NCI-H345 (cell line): ENCODE measurements at regions not wholly inside any gene's neighbourhood (a gene's known extent, or its start where the extent isn't known, plus 50 kb on each side); places are given as distances from the start of the nearest gene placed in this dataset.

Source experiments
- DNase-seq: peaks from one replicate; lab custom pipeline; 2025; lab: John Stamatoyannopoulos, UW

DNA sequence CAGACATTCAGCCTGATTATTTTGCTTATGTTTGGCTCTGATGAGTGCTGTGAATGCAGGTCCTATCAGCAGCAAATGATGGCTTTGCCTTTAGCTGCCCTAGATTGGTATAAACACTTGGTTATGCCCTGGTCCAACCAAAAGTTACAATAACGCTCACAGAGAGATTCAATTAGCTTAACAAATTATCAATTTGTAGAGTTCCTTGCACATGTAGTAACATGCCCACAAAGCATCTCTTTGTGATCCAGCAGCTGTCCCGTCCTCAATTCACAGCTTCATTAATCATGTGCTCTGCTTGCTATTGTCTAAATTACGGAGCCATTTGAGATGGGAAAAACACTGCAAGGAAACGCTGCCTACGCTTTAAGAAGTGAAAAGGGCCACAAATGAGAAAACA lies 457.9 kb downstream of the HDGFL1 start:
- peak; percentile 78 for DNase-seq

DNA sequence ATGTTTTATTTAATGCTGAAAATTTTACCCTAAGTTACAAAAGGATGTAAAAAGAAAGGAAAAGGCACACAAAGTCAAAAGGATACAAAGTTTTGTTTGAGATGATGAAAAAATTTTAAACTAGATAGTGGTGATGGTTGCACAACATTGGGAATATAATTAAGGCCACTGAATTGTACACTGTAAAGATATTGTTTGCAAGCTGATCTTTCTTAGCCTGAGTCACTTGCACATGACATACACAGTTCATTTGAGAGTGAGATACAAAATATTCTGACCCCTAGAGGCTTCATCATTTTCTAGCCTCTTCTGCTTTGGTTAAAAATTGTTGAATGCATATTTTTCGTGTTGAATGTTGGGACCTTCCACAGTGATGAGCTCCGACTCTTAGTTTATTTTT lies 462.6 kb downstream of the HDGFL1 start:
- DNase-seq: no peak

DNA sequence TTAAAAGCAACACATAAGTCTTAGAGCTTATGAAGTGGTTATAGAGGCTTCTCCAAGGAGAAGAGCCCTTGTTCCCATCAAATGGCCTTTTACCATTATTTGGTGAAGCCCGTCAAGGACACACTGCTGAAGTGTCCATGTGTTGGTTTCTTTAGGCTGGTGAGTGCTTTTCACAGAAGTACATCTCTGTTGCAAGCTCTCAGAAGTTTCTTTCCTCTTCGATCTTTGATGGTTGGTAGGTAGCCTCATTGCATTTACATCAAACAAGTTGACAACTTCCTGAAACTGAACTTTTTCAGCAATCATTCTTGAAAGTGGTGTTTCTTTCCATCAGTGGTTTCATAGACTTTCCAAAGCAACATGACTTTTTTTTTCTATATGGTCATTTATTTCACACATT lies 465.6 kb downstream of the HDGFL1 start:
- DNase-seq: no peak

DNA sequence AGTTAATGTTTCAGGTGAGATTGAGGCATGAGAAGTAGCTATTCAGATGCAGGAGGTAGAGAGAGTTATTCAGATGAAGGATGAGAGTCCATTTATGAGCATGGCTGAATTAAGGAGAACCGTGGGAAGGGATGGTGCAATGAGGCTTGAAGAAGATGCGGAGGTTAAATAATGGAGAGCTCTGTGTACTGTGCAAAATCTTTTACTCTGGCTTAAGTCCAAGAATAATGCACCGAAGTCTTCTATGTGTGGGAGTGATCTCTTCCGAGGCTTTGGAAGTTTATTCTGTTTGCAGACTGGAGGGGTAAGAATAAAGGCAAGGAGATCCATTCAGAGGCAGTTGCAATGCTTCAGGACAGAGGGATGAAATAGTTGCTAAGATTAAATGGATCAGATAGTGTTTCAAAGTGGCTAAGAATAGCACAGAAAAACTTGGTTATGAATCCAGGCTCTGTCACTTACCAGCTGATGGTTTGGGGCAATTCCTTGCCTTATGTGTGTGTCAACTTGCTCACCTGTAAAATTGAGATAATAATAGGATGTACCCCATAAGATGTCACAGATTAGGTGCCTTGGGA lies 467.1 kb downstream of the HDGFL1 start:
- DNase-seq: no peak

DNA sequence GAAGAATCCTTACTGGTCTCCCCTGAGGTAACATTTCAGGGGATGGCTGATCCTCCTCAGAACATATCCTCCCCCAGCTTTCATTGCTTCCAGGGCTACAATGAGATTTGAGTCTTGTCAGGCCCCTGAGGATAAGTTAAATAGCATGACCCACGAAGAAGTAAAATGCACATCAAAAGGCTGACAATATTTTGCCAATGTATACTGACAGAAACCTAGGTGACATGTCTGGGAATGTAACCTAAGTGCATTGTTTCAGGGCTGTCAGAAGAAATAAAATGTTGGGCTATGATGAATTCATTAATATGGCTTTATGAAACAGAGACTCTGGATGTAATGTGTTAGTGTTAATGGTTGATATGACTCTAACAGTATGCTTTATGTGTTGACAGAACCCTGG lies 471.5 kb downstream of the HDGFL1 start:
- no peak for DNase-seq

DNA sequence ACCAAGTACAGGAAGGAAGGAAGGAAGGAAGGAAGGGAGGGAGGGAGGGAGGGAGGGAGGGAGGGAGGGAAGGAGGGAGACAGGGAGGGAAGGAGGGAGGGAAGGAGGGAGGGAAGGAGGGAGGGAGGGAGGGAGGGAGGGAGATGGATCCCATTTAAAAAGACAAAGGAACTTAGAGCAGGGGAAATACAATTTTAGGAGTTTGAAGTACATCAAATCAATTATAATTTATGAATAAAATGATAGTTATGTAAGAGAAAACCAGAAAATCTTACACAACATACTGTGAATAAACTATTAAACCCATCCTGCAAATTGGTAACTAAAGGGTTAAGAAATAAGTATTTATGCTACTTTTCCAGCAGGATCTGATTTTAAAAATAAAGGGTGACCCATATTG lies 475.9 kb downstream of the HDGFL1 start:
- no peak for DNase-seq

DNA sequence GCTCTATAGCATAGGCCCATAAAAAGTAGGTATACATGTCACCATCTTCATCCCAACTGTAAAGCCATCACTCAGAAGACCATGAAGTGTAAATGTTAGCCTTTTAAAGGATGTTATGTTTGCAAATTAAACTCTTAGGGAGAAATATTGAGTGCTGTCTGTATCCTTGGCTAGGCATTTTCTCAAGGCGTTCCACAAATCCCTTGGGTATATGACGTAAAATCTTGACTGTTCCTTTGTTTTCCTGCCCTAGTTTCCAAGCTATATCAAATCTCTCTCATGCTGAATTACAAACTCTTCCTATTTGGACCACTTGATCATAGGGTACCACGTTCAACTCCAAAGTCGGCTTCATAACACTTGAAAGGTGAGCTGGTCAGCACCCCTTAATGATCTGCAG lies 486.2 kb downstream of the HDGFL1 start:
- no peak for DNase-seq

DNA sequence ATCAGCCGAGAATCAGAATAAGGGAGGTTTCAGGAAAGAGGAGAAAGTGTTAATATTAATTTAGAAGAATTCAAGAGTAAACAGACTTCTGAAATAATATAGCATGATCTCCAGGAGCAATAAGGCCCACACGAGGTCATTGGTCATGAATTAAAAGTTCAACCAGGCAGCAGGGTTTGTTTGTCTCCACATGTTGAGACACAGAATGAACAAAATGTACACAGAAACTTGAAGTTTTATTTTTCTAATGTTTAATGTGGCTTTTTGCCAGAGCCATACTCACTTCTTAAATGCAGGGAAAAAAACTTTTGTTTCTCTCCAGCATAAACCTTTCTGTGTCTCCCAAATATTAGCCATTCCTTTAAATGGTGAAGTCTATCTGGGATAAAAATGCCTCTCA lies 504.5 kb downstream of the HDGFL1 start:
- DNase-seq: no peak

DNA sequence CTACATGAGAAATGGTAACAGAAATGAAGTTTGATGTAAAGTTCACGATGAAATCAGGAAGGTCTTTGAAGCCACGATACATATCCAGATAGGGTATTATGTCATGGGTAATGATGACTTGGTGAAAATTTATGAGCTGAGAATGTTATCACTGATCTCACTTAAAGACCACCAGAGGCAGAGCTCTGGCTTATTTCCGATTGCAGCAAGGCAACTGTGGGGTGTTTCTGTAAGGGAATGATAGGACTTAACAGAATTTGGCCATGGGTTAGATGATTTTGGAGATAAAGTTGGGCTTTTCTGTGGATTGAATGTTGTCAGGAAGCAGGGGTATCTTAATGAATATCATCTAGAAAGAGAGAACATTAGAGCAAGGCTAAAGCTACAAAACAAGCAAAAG lies 508.4 kb downstream of the HDGFL1 start:
- no peak for DNase-seq

DNA sequence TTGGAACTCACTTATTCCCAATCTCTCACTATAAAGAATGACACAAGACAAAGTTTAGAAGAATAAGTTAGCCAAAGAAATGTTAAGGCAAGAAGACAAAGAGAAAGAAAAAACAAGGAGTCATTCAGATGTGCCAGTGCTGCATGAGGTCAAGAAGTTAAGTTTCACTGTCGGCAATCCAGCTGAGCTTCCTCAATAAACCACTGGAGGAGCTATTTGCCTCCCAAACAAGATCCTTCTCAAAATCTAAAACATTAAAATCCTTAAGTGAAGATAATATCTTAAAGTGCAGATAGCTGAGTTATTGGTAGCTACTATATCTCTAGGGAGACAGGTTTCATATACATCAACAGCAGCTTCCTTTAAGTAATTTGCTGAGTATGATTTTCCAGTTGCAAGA lies 512.3 kb downstream of the HDGFL1 start:
- no peak for DNase-seq

DNA sequence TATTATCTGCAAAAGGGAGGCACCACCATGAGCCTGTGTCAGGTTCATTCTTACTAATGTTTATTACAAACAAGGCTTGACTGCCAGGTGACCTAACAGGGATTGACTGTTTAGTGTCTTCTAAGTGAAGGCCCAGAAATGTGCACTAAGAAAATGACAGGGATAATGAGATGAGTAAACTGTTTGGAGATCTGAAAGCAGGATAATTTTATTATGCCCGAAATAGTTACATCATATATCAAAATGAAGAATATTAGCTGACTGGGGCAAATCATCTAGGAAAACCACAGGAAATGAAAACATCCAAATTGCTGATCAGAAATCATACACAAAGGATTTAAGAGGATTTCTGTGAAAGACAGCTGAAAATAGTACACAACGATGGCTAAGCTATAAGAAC lies 516.7 kb downstream of the HDGFL1 start:
- DNase-seq: no peak

- no peak for DNase-seq
Measured at GRCh38 chr6:23087471-23087870, 518.1 kb downstream of the HDGFL1 start.

DNA sequence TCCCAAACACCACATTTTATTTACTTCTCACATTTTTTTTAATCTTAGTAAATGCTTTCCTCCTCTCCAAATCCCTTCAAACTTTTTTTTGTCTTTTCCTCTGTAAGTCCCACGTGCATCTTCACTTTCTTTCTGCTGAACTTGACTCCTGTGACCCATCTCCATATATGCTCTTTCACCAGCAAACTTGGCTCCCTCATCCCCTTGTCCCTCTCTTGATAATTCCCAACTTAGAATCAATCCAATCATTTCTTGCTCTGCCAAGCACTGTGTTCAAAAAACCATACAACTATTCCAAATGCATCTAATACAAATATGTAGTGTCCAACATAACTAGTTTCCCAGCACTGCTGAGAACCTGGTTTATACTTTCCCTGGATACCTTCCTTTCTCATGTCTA lies 519.4 kb downstream of the HDGFL1 start:
- no peak for DNase-seq

DNA sequence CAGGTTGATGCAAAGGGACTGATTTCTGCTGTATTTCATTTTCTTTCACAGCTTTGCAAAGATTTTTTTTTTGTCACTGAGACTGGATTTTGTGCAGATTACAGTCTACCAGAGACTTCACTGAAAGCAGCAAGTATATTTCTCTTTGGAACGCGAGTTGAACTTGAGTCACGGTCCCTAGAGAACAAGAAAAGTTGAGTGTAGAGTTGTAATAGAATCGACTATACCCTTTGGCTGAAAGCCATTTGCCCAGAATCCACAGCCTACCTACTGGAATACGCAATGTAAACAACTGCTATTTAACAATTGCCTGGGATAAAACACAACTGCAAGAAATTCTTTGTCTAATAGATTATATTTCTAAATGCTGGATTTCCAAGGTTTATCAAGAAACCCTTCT lies 520.6 kb downstream of the HDGFL1 start:
- DNase-seq: peak; percentile 38

DNA sequence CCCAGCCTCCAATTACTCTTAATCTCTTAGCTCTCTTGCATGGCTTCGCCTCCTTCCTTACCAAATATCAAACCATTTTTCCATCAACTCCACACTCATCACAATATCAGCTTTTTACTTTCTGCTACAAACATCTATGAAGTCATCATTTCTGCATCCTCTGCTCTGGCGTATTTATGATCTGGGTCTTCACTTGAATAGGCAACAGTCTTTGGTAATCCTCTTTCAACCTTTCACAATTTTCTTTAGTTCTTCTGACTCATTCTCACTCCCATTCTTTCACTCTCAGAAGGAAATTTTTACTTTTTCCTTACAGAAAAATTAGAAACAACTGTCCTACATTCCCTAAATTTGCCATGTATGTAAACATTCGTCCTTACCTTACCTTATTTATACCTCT lies 522.4 kb downstream of the HDGFL1 start:
- DNase-seq: no peak

DNA sequence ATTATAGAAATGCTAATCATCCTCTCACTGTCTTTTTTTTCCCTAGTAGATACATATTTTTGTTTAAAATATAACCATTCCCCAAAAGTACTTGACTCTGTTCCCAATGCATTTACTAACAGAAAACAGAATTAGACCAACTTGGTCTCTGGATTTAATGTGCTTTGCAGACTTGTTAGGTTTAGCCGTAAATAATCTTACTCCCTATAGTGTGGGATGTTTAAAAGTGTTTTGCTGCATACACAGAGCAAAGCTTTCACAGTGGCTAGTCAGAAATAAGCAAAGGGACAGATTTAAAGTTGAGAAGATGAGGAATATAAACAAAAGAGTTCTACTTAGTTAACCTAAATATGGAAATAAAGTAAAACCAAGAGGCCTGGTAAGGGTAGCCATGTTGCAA lies 527.5 kb downstream of the HDGFL1 start:
- DNase-seq: no peak

DNA sequence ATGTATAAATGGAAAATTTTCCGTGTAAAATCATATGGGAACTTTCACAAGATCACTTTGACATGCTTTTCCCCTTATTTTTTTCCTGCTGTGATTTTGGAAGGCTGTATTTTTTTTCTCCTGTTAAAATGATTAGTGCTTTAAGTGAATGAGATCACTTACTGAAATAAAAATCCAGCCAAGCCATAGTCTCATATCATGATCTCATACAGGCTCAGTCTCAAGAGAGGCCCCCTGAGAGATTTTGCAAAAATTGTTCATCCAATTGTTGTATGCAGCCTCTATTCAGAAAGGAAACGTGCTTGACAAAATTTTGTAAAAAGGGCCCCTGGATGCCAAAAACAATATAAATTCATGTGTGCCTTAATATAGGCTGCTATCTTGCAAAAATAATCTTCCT lies 528.2 kb downstream of the HDGFL1 start:
- DNase-seq: no peak

GRCh38 chr6:23106951-23107350 lies 537.6 kb downstream of the HDGFL1 start:
- DNase-seq: no peak

DNA sequence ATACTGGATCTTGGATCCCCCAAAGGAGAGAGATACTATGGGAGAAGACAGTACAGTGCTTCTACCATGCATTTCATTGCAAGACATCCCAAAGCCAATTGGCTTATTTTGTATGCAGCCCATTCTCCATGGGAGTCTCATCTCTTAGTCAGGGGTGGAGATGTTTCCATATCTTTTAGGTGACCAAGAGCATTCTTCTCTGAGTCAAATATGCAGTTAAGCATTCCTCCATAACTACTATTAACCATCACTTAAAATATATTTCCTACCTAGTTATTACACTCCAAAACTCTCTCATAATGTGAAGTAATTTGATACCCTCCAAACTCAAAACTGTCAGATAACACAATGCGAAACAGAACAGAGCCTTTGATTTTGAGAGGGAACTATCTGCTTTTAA lies 542.6 kb downstream of the HDGFL1 start:
- DNase-seq: no peak

- DNase-seq: no peak
Measured at GRCh38 chr6:23114812-23115504, 545.6 kb downstream of the HDGFL1 start.

DNA sequence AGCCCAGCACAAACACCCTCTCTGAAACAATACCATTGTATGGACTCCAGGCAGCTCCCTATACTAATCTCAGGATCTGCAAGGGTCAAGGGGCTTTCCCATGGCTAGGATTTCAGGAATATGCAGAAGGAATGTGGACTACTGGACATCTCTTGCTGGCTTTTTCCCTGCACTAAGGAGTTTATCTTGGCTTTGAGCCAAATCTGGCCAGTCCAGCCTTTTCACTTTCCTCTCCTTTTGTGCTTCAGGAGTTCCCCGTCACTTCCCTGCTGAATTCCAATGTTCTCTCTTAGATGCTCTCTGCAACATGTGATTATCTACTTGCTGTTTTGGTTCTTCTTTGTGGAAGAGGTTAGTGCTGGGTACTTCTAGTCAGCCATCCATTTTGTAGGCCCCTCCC lies 568.2 kb downstream of the HDGFL1 start:
- DNase-seq: no peak

DNA sequence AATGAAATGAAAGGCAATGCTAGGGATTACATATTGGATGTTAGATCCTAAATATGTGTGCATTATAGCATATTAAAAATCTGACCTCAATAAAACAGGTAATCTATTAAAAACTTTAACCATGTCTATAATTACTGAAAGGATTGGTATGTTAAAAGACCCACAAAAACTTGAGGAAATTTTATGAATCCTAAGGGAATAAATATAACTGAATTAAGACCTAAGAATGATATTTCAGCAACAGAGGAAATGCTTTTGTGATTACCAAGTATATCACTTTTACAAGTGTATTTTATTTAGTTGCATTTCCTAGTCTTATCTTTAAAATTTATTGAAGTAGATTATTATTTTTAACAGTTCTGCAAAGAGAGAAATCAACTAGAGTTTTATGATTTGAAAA lies 571.5 kb downstream of the HDGFL1 start:
- DNase-seq: no peak

- DNase-seq: no peak
Measured at GRCh38 chr6:23145781-23146180, 576.4 kb downstream of the HDGFL1 start.

- no peak for DNase-seq
Measured at GRCh38 chr6:23154159-23154558, 584.8 kb downstream of the HDGFL1 start.
